ENCODE measurements at regions not wholly inside any gene's neighbourhood (a gene's known extent, or its start where the extent isn't known, plus 50 kb on each side); places are given as distances from the start of the nearest gene placed in this dataset.

GRCh38 chr2:82731824-82732223 is 1727.3 kb downstream of the SUCLG1 start:
- DNase-seq (no peak), FAIRE-seq (no peak)
- H3K4me1 ChIP-seq (ENCODE audit: control insufficient read depth in 2 of 3, insufficient read depth in 2 of 3, low read depth in 1 of 3, low read length in 3 of 3) = no peaks in the 10 kb centered on the region
- TF ChIP-seq CTCF (IDR thresholded peaks at IDR 0.05; ENCODE audit: borderline replicate concordance, extremely low read depth, insufficient read depth) = no peak
- no peak overlapping the region for H3K4me3 ChIP-seq (ENCODE audit: low read length in 3 of 3)
- H3K9me3 ChIP-seq (ENCODE audit: control insufficient read depth in 2 of 3, insufficient read depth in 1 of 3, low read length in 3 of 3) = no peaks in the 10 kb centered on the region
- no peak overlapping the region for H3K27ac ChIP-seq (ENCODE audit: low read depth in 2 of 2, low read length in 2 of 2)
- H3K36me3 ChIP-seq (ENCODE audit: control insufficient read depth in 2 of 3, insufficient read depth in 3 of 3, low read length in 3 of 3) = no peaks in the 10 kb centered on the region
- no peaks in the 10 kb centered on the region for H3K27me3 ChIP-seq (ENCODE audit: control insufficient read depth, insufficient read depth, low read length)
- no peak overlapping the region for H3K9ac ChIP-seq (ENCODE audit: low read length in 3 of 3)
- intact Hi-C loops (cut with DNase I) = no loop called here

GRCh38 chr2:82730811-82731210 is 1728.3 kb downstream of the SUCLG1 start:
- Histone ChIP-seq H3K9ac (ENCODE audit: low read length in 3 of 3) (no peak overlapping the region), H3K27ac (ENCODE audit: low read depth in 2 of 2, low read length in 2 of 2) (no peak overlapping the region), H3K4me3 (ENCODE audit: low read length in 3 of 3) (no peak overlapping the region), H3K4me1 (ENCODE audit: control insufficient read depth in 2 of 3, insufficient read depth in 2 of 3, low read depth in 1 of 3, low read length in 3 of 3) (no peaks in the 10 kb centered on the region), H3K36me3 (ENCODE audit: control insufficient read depth in 2 of 3, insufficient read depth in 3 of 3, low read length in 3 of 3) (no peaks in the 10 kb centered on the region), H3K27me3 (ENCODE audit: control insufficient read depth, insufficient read depth, low read length) (no peaks in the 10 kb centered on the region), H3K9me3 (ENCODE audit: control insufficient read depth in 2 of 3, insufficient read depth in 1 of 3, low read length in 3 of 3) (no peaks in the 10 kb centered on the region)
- intact Hi-C loops (cut with DNase I) = no loop called here
- DNase-seq = no peak
- TF ChIP-seq CTCF (IDR thresholded peaks at IDR 0.05; ENCODE audit: borderline replicate concordance, extremely low read depth, insufficient read depth) = no peak
- FAIRE-seq = no peak

DNA sequence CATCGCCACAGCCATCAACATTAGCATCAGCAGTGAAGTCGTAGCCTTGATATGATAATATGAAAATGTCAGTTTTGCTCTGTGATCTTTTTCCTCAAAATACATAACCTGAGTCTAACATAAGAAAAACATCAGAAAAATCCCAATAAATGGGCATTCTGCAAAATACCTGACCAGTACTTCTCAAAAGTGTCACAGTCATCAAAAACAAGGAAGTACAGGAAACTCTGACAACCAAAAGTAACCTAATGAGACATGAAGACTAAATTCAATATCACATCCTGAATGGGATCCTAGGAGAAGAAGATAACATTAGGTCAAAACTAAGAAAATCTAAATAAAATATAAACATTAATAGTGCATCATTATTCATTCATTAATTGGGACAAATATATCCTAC is 1731.0 kb downstream of the SUCLG1 start:
- intact Hi-C loops (cut with DNase I) = no loop called here
- no peak overlapping the region for H3K27ac ChIP-seq (ENCODE audit: low read depth in 2 of 2, low read length in 2 of 2)
- FAIRE-seq = no peak

More for the DNA sequence above, 1731.0 kb downstream of the SUCLG1 start:
- Histone ChIP-seq H3K36me3 (ENCODE audit: control insufficient read depth in 2 of 3, insufficient read depth in 3 of 3, low read length in 3 of 3) (no peaks in the 10 kb centered on the region), H3K9me3 (ENCODE audit: control insufficient read depth in 2 of 3, insufficient read depth in 1 of 3, low read length in 3 of 3) (no peaks in the 10 kb centered on the region), H3K4me3 (ENCODE audit: low read length in 3 of 3) (no peak overlapping the region), H3K4me1 (ENCODE audit: control insufficient read depth in 2 of 3, insufficient read depth in 2 of 3, low read depth in 1 of 3, low read length in 3 of 3) (no peaks in the 10 kb centered on the region), H3K27me3 (ENCODE audit: control insufficient read depth, insufficient read depth, low read length) (no peaks in the 10 kb centered on the region), H3K9ac (ENCODE audit: low read length in 3 of 3) (no peak overlapping the region)
- no peak for DNase-seq
- no peak for TF ChIP-seq CTCF (IDR thresholded peaks at IDR 0.05; ENCODE audit: borderline replicate concordance, extremely low read depth, insufficient read depth)
